GM12878 (cell line): ENCODE measurements at regions not wholly inside any gene's neighbourhood (a gene's known extent, or its start where the extent isn't known, plus 50 kb on each side); places are given as distances from the start of the nearest gene placed in this dataset.

Source experiments
- ATAC-seq: fragments of 200-7000 bp; cut with Tn5 transposase; 3 replicates; pipeline ENCODE4 v1.9.1; 2020; ENCODE audit warnings: mild to moderate bottlenecking, moderate library complexity
- BruUV-seq: library from RNA; stranded (reverse); fragments of 400-500 nt; replicated peaks from 2 replicates; lab custom pipeline; 2021; lab: Mats Ljungman, UMichigan
- CTCF ChIA-PET: fragments of 300-600 bp; sonication (Branson Sonifier 250); formaldehyde crosslinking; extraction: SDS; loops from one replicate; lab custom pipeline; 2021; ENCODE audit warnings: inconsistent platforms; lab: Yijun Ruan, JAX
- POLR2A ChIA-PET: fragments of 350-600 bp; formaldehyde crosslinking; extraction: SDS; loops from one replicate; lab custom pipeline; 2021; ENCODE audit warnings: inconsistent platforms; lab: Charles Lee
- RAD21 ChIA-PET: fragments of 300-600 bp; sonication (Branson Sonifier 250); formaldehyde crosslinking; loops from one replicate; lab custom pipeline; 2023; ENCODE audit warnings: antibody characterized with exemption; ENCODE audit not compliant: unreplicated experiment; lab: Charles Lee
- SMC1A ChIA-PET: fragments of 300-600 bp; sonication (Branson Sonifier 250); formaldehyde crosslinking; loops from one replicate; lab custom pipeline; 2023; ENCODE audit not compliant: unreplicated experiment, uncharacterized antibody; lab: Charles Lee
- DNase-seq: peaks from one replicate; pipeline ENCODE4 v3.0.0-alpha.2; 2011; ENCODE audit warnings: low read depth, low spot score
- FAIRE-seq: peaks from 3 replicates; lab custom pipeline; 2011; peaks lifted over from hg19 to GRCh38; lab: Jason Lieb, UNC
- H2AFZ ChIP-seq: 2 replicates; pipeline ENCODE4 v1.6.0; 2011; ENCODE audit warnings: low read depth, low read length, control low read depth; ENCODE audit not compliant: control insufficient read depth
- H3K27ac ChIP-seq: 2 replicates; pipeline ENCODE4 v1.5.1; 2011; ENCODE audit warnings: control low read depth; ENCODE audit not compliant: control insufficient read depth, insufficient read depth
- H3K27me3 ChIP-seq, 2 experiments: replicated peaks in 1 of 2; 2 replicates each; pipeline versions ENCODE4 v1.6.0 to v1.6.1; 2011; ENCODE audit warnings: low read length in 1 of 2; ENCODE audit not compliant: control insufficient read depth in 2 of 2, insufficient read depth in 2 of 2
- H3K36me3 ChIP-seq, 2 experiments: 2 replicates each; pipeline ENCODE4 v1.5.1; 2011; ENCODE audit warnings: low read length in 1 of 2; ENCODE audit not compliant: control insufficient read depth in 2 of 2, insufficient read depth in 2 of 2
- H3K4me1 ChIP-seq: 2 replicates; pipeline ENCODE4 v1.6.1; 2011; ENCODE audit warnings: mild to moderate bottlenecking, low read length, moderate library complexity, mixed read lengths; ENCODE audit not compliant: control insufficient read depth, insufficient read depth
- H3K4me2 ChIP-seq: 2 replicates; pipeline ENCODE4 v1.6.0; 2011; ENCODE audit warnings: control low read depth; ENCODE audit not compliant: control insufficient read depth, insufficient read depth
- H3K4me3 ChIP-seq: fragments of 200-600 bp; sonication (generic); 2 replicates; pipeline ENCODE4 v1.5.1; 2016
- H3K79me2 ChIP-seq: 2 replicates; pipeline ENCODE4 v1.6.0; 2011; ENCODE audit warnings: low read length; ENCODE audit not compliant: control insufficient read depth, insufficient read depth
- H3K9ac ChIP-seq: 2 replicates; pipeline ENCODE4 v1.8.0; 2011; ENCODE audit warnings: low read length, control low read depth, mixed read lengths; ENCODE audit not compliant: control insufficient read depth, insufficient read depth
- H3K9me3 ChIP-seq: replicated peaks from 3 replicates; pipeline ENCODE4 v1.5.1; 2011; ENCODE audit warnings: mild to moderate bottlenecking, low read length; ENCODE audit not compliant: control insufficient read depth, insufficient read depth
- H4K20me1 ChIP-seq: 2 replicates; pipeline ENCODE4 v1.6.0; 2011; ENCODE audit not compliant: control insufficient read depth, insufficient read depth
- CEBPZ ChIP-seq: fragments of 150-350 bp; IDR thresholded peaks from 2 replicates; pipeline ENCODE4 v1.6.1; 2016; ENCODE audit warnings: low read depth, low read length
- CREB1 ChIP-seq: IDR thresholded peaks from 2 replicates; pipeline ENCODE4 v1.6.1; 2012; ENCODE audit warnings: low read depth, mild to moderate bottlenecking, inconsistent platforms
- E2F8 ChIP-seq: fragments of 450-650 bp; IDR thresholded peaks from 2 replicates; pipeline ENCODE4 v1.6.1; 2018; ENCODE audit warnings: mild to moderate bottlenecking, low read depth, moderate library complexity; ENCODE audit not compliant: partially characterized antibody
- IRF5 ChIP-seq: fragments of 450-650 bp; IDR thresholded peaks from 2 replicates; pipeline ENCODE4 v1.6.1; 2017; ENCODE audit warnings: borderline replicate concordance
- KDM1A ChIP-seq: fragments of 200-600 bp; sonication (generic); IDR thresholded peaks from 2 replicates; pipeline ENCODE4 v1.6.1; 2016; ENCODE audit warnings: borderline replicate concordance
- MEF2A ChIP-seq: IDR thresholded peaks from 2 replicates; pipeline ENCODE4 v1.6.1; 2011; ENCODE audit warnings: low read depth, mild to moderate bottlenecking, low read length, moderate library complexity; ENCODE audit not compliant: insufficient read depth
- NFYB ChIP-seq: IDR thresholded peaks from 2 replicates; pipeline ENCODE4 v1.6.1; 2011; ENCODE audit warnings: low read depth, mild to moderate bottlenecking, low read length, improper control_type of control experiment, moderate library complexity; ENCODE audit not compliant: insufficient read depth
- RBBP5 ChIP-seq: fragments of 200-600 bp; sonication (generic); conservative IDR thresholded peaks from 2 replicates; pipeline ENCODE4 v1.6.1; 2016
- SKIL ChIP-seq: fragments of 450-650 bp; IDR thresholded peaks from 2 replicates; pipeline ENCODE4 v1.6.1; 2017; ENCODE audit warnings: mild to moderate bottlenecking, low read depth, inconsistent platforms; ENCODE audit not compliant: poor library complexity, severe bottlenecking
- SREBF1 ChIP-seq: IDR thresholded peaks from 2 replicates; pipeline ENCODE4 v1.6.1; 2012; ENCODE audit warnings: mild to moderate bottlenecking, low read length
- TARDBP ChIP-seq: IDR thresholded peaks from 2 replicates; pipeline ENCODE4 v1.6.1; 2016; ENCODE audit warnings: borderline replicate concordance
- ZBED1 ChIP-seq: IDR thresholded peaks from 2 replicates; pipeline ENCODE4 v1.6.1; 2016; ENCODE audit warnings: borderline replicate concordance
- ZNF622 ChIP-seq: fragments of 450-650 bp; IDR thresholded peaks from 2 replicates; pipeline ENCODE4 v1.6.1; 2017; ENCODE audit warnings: mild to moderate bottlenecking, inconsistent platforms
- WGBS: methylation state at CpG from one replicate; pipeline ENCODE4 v1.1.6; 2016; ENCODE audit warnings: low lambda C conversion rate; ENCODE audit not compliant: insufficient replicate concordance, insufficient coverage; ENCODE audit errors: missing lambda C conversion rate; 5-methylcytosine and 5-hydroxymethylcytosine counted together
- in situ Hi-C: fragments of 300-500 bp; cut with MboI; formaldehyde crosslinking; loops from 9 replicates; pipeline ENCODE4 v1.14.3; 2018; ENCODE audit warnings: mixed read lengths
- intact Hi-C: fragments of 100-400 bp; cut with micrococcal nuclease; formaldehyde crosslinking; loops from one replicate; pipeline ENCODE4 v1.14.2; 2022; ENCODE audit not compliant: unreplicated experiment

GRCh38 chr2:19070886-19071285, 287.5 kb downstream of the OSR1 start (continued):
- no peak for TF ChIP-seq E2F8
- TF ChIP-seq CEBPZ: no peak
- TF ChIP-seq, all 136 proteins: peak for 0

GRCh38 chr2:19068206-19068605, 290.2 kb downstream of the OSR1 start:
- ChIA-PET RAD21 (no interaction called here), CTCF (no interaction called here), POLR2A (no interaction called here), SMC1A (no interaction called here)
- FAIRE-seq (no peak), DNase-seq (no peak), ATAC-seq (no peak)
- Histone ChIP-seq H2AFZ (no peak overlapping the region), H3K4me2 (no peak overlapping the region), H3K4me3 (no peak overlapping the region), H3K9me3 (no peaks in the 10 kb centered on the region), H3K9ac (no peak overlapping the region), H3K4me1 (no peaks in the 10 kb centered on the region), H3K27me3 (no peaks in the 10 kb centered on the region), H4K20me1 (no peaks in the 10 kb centered on the region), H3K36me3 (no peaks in the 10 kb centered on the region), H3K27ac (no peak overlapping the region), H3K79me2 (no peaks in the 10 kb centered on the region)
- intact Hi-C loops (no loop called here), in situ Hi-C loops (no loop called here)
- 46% methylated on average over 2 of the region's 2 CpGs for WGBS
- no TSS peak for BruUV-seq
- no peak for TF ChIP-seq CREB1
- no peak for TF ChIP-seq SKIL
- TF ChIP-seq KDM1A: no peak
- no peak for TF ChIP-seq MEF2A
- TF ChIP-seq IRF5: no peak
- TF ChIP-seq SREBF1: no peak
- no peak for TF ChIP-seq ZNF622
- TF ChIP-seq RBBP5: no peak
- no peak for TF ChIP-seq ZBED1
- TF ChIP-seq TARDBP: no peak
- no peak for TF ChIP-seq NFYB
